Fibroblast of the aortic adventitia (primary cell): ENCODE measurements at regions not wholly inside any gene's neighbourhood (a gene's known extent, or its start where the extent isn't known, plus 50 kb on each side); places are given as distances from the start of the nearest gene placed in this dataset.

Experiments
- DNase-seq: peaks from one replicate; pipeline ENCODE4 v3.0.0-alpha.2; 2010; ENCODE audit warnings: low read depth
- H3K4me3 ChIP-seq: 2 replicates; pipeline ENCODE4 v1.5.1; 2011; ENCODE audit warnings: low read depth, mild to moderate bottlenecking, control low read depth, low read length, moderate library complexity
- CTCF ChIP-seq: IDR thresholded peaks from 2 replicates; pipeline ENCODE4 v1.5.1; 2011; ENCODE audit warnings: mild to moderate bottlenecking, low read length, control low read depth, inconsistent platforms; ENCODE audit not compliant: insufficient read depth

DNA sequence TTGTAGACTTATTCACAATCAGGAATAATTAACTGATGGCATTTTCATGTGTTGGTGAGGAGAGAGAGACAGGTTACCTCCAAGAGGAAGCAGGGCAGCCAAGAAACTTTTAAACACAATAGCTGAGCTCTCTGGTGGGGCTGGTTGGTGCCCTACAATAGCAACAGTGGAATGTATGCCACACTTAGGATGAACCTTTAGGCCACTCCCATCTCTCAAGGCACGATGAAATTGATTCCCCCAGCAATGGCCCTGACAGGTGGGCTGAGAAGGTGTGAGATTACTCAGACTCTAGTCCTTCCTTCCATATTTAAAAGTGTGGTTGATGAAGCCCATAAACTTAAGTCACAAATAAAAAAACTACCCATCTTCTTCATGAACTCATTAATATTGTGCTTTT, 219.4 kb upstream of the CYRIA start:
- no peak for TF ChIP-seq CTCF
- no peak for DNase-seq
- no peak overlapping the region for H3K4me3 ChIP-seq

DNA sequence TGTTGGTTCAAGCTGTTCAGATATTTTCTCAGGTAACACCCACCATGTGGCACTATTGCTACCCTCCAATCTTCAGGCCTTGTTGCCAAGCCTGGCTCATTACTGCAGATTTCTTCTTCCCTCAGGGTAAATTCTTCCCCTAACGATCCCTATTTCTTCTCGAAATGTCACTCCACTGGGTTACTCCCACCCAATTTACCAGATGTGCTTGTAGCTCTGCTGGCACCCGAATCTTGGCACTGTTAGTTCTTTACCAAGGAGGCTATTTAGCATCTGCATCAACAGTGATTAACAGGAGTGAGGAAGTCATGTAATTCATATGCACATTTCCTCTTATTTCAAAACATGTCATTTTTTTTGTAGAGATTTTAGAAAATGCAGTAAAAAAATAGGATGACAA, 217.1 kb upstream of the CYRIA start:
- no peak for DNase-seq
- TF ChIP-seq CTCF: no peak
- no peak overlapping the region for H3K4me3 ChIP-seq

DNA sequence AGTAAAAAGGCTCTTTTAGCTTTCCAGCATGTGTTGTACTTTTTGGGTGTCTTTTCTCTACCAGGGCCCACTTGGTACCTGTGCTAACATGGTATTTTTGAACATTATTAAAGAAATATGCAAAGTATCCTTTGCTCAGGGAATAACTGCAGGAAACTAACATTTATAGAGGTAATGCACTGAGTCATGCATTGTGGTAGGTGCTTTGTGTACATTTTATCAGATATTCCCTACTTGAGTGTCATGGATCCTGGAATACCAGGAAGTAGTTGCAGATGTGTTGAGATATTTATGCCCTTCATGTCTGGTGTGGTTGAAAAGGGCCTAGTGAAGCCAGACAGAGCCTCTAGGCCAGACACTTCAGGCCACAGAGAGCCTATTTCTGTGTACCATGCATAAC, 215.5 kb upstream of the CYRIA start:
- no peak overlapping the region for H3K4me3 ChIP-seq
- no peak for DNase-seq
- TF ChIP-seq CTCF: no peak

DNA sequence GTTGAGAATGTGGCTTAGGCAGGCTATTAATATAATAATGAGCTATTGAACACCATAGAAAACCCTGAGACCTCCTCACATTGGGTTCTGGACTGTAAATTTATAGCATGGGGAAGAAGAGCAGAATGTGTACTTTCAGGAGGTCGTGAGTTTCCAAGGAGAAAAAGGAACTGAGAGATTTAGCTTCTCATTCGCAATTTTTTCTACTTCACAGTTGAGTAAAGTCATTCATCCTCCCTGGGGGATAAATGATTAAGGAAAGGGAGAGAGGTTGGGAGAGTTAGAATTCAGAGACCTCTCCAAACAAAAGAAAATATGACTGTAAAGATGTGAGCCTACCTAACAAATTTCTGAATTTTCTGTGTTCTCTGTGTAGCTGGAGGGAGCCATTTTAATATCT, 205.8 kb upstream of the CYRIA start:
- no peak overlapping the region for H3K4me3 ChIP-seq
- no peak for DNase-seq
- TF ChIP-seq CTCF: no peak

DNA sequence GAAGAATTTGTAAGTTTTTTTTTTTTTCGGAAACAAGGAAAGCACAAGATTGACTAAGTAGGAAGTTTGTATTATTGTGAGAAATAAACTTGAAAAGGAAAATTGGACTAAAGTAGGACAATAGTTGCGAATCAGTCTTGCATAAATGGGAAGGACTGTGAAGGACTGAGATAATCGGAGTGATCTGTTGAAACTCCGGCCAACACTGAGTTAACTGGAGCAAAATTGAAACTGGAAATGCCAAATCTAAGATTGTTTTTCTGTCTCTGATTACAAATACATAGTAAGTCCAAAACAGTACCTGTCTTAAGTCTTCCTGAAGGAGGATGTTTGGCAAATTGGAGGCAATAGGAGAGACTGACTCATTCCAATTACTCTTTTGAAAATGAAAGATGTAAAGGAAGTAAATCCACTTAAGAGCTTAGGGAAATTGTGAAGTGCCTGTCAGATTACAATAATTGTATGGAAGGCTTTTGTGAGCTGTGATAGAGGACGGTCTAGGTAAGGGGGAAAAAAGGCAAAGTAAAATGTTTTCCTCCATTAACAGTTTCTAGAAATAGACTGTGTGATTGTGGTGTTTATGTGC, 204.9 kb upstream of the CYRIA start:
- no peak for TF ChIP-seq CTCF
- DNase-seq: no peak

DNA sequence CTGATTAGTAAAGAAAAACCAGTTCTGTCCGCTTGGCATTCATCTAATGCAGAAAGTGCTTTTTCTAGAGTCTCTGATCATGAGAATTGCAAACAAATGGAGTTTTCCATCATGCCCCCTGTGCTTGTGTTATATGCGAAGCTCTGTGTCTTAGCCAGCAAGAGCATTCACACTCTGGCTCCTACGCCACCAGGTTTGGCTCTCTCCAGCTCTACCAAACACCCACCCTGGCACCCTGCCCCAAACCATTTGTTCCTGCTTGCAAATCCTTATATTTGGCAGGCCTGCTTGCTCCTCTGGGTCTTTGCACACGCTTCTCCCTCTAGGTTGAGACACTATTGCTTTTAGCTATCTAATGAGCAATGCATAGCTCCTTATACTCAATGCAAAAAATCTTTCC, 204.1 kb upstream of the CYRIA start:
- H3K4me3 ChIP-seq: no peak overlapping the region
- no peak for TF ChIP-seq CTCF
- DNase-seq: no peak

More for the DNA sequence above, 204.9 kb upstream of the CYRIA start:
- no peak overlapping the region for H3K4me3 ChIP-seq

DNA sequence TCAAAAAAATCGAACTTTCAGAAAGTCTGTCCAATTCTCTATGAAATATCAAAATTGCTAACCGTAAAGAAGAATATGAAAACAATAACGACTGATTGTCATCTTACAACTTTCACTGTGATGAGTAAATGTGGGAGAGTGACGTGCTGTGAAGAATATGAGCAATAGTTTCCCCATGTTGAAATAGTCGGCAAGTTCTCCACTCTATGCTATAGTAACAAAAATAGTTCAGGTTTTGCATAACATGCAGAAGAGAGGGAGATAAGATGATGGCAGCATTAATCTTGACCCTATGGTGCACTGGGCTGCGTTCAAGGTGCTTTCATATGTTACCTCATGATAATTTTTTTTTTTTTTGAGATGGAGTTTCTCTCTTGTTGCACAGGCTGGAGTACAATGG, 196.8 kb upstream of the CYRIA start:
- TF ChIP-seq CTCF: no peak
- no peak for DNase-seq

More for the DNA sequence above, 196.8 kb upstream of the CYRIA start:
- H3K4me3 ChIP-seq: no peak overlapping the region
